Breast epithelium (tissue), 3 donors: ENCODE measurements at regions not wholly inside any gene's neighbourhood (a gene's known extent, or its start where the extent isn't known, plus 50 kb on each side); places are given as distances from the start of the nearest gene placed in this dataset.
"Not testable (repeated sequence)": the region's sequence is repeated elsewhere in the genome, so short reads cannot be mapped to it uniquely, and the experiment has no call there.

Experiments
- POLR2A ChIP-seq: fragments of 450-650 bp; IDR thresholded peaks from one replicate; pipeline ENCODE4 v1.6.1; 2016; ENCODE audit warnings: antibody characterized with exemption, mild to moderate bottlenecking, moderate library complexity
- POLR2AphosphoS5 ChIP-seq, 3 donors: sonication (generic); formaldehyde crosslinking; IDR thresholded peaks; one replicate each; pipeline ENCODE4 v1.6.1; 2017; ENCODE audit warnings: antibody characterized with exemption in 3 of 3
- TF ChIP-seq, protein P1 (sequence below), 3 donors: fragments of 450-650 bp; IDR thresholded peaks; one replicate each; pipeline ENCODE4 v1.5.1; 2016 to 2017; ENCODE audit warnings: antibody characterized with exemption in 3 of 3, mild to moderate bottlenecking in 3 of 3, moderate library complexity in 3 of 3

DNA sequence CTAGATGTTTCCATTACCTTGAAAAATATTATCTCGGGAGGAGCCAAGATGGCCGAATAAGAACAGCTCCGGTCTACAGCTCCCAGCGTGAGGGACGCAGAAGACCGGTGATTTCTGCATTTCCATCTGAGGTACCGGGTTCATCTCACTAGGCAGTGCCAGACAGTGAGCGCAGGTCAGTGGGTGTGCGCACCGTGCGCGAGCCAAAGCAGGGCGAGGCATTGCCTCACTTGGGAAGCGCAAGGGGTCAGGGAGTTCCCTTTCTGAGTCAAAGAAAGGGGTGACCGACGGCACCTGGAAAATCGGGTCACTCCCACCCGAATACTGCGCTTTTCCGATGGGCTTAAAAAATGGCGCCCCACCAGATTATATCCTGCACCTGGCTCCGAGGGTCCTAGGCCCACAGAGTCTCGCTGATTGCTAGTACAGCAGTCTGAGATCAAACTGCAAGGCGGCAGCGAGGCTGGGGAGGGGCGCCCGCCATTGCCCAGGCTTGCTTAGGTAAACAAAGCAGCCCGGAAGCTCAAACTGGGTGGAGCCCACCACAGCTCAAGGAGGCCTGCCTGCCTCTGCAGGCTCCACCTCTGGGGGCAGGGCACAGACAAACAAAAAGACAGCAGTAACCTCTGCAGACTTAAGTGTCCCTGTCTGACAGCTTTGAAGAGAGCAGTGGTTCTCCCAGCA lies 367.8 kb downstream of the NR2F1-AS1 start:
- TF ChIP-seq, protein P1, sequence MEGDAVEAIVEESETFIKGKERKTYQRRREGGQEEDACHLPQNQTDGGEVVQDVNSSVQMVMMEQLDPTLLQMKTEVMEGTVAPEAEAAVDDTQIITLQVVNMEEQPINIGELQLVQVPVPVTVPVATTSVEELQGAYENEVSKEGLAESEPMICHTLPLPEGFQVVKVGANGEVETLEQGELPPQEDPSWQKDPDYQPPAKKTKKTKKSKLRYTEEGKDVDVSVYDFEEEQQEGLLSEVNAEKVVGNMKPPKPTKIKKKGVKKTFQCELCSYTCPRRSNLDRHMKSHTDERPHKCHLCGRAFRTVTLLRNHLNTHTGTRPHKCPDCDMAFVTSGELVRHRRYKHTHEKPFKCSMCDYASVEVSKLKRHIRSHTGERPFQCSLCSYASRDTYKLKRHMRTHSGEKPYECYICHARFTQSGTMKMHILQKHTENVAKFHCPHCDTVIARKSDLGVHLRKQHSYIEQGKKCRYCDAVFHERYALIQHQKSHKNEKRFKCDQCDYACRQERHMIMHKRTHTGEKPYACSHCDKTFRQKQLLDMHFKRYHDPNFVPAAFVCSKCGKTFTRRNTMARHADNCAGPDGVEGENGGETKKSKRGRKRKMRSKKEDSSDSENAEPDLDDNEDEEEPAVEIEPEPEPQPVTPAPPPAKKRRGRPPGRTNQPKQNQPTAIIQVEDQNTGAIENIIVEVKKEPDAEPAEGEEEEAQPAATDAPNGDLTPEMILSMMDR (IDR thresholded peaks at IDR 0.05): not testable (repeated sequence)
- not testable (repeated sequence) for TF ChIP-seq POLR2AphosphoS5 (IDR thresholded peaks at IDR 0.05); POLR2A
